ENCODE measurements at regions not wholly inside any gene's neighbourhood (a gene's known extent, or its start where the extent isn't known, plus 50 kb on each side); places are given as distances from the start of the nearest gene placed in this dataset.

DNA sequence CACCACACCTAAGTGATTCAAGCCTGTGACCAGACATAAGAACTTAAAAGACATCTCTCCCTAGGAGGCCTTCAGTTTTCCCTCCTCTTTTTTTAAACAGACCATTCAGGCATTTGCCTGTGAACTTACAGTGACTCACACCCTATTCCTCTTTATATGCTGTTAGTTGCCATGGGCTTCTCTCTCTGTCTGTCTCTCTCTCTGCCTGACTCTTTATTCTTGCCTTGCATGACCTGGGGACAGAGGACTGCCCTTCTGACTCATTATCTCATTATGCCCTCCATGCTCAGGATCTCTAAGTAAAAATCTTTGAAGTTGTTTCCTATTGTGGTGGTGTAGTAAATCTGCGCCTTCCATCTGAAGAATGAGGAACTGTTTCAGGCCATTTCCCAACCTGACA is 442.2 kb upstream of the MAN1A1 start:
- H3K36me3 Mint-ChIP-seq (ENCODE audit: insufficient read depth in 1 of 3, low read depth in 3 of 3): peaks cover 0 to 3% (median 0%) of the 10 kb centered on the region in 3 experiments; a peak in 1 of 7 replicates
- TF ChIP-seq, protein P1, sequence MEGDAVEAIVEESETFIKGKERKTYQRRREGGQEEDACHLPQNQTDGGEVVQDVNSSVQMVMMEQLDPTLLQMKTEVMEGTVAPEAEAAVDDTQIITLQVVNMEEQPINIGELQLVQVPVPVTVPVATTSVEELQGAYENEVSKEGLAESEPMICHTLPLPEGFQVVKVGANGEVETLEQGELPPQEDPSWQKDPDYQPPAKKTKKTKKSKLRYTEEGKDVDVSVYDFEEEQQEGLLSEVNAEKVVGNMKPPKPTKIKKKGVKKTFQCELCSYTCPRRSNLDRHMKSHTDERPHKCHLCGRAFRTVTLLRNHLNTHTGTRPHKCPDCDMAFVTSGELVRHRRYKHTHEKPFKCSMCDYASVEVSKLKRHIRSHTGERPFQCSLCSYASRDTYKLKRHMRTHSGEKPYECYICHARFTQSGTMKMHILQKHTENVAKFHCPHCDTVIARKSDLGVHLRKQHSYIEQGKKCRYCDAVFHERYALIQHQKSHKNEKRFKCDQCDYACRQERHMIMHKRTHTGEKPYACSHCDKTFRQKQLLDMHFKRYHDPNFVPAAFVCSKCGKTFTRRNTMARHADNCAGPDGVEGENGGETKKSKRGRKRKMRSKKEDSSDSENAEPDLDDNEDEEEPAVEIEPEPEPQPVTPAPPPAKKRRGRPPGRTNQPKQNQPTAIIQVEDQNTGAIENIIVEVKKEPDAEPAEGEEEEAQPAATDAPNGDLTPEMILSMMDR (conservative IDR thresholded peaks at IDR 0.05): no peak
- Histone ChIP-seq H3K23me2 (ENCODE audit: insufficient read length, low read depth, low read length, poor library complexity, severe bottlenecking) (no peaks in the 10 kb centered on the region), H2AFZ (ENCODE audit: low read length) (no peak overlapping the region), H4K91ac (ENCODE audit: insufficient read length, low read depth, low read length) (no peak overlapping the region), H3K9me3 (ENCODE audit: control insufficient read depth, low read depth, low read length) (no peaks in the 10 kb centered on the region), H3K18ac (ENCODE audit: insufficient read length, low read depth, low read length) (no peak overlapping the region), H3K23ac (ENCODE audit: insufficient read length, low read depth, low read length) (no peak overlapping the region), H3K79me1 (ENCODE audit: insufficient read depth, low read depth, low read length, poor library complexity, severe bottlenecking) (no peaks in the 10 kb centered on the region), H3K79me2 (ENCODE audit: insufficient read depth, low read length) (no peaks in the 10 kb centered on the region), H3K27ac (ENCODE audit: insufficient read length, low read depth, low read length) (no peak overlapping the region), H2BK120ac (ENCODE audit: low read depth, low read length, poor library complexity, severe bottlenecking) (no peak overlapping the region), H2BK5ac (ENCODE audit: insufficient read length, low read length) (no peak overlapping the region), H2BK20ac (ENCODE audit: low read depth, low read length, poor library complexity, severe bottlenecking) (no peak overlapping the region), H2AK5ac (ENCODE audit: insufficient read length, low read length) (no peak overlapping the region), H4K20me1 (ENCODE audit: control insufficient read depth, insufficient read depth, insufficient read length) (no peaks in the 10 kb centered on the region), H3T11ph (ENCODE audit: low read length) (no peak overlapping the region), H2BK12ac (ENCODE audit: insufficient read length, low read depth, low read length) (no peak overlapping the region), H3K9ac (ENCODE audit: extremely low read depth, insufficient read length, low read length) (no peak overlapping the region), H3K56ac (ENCODE audit: insufficient read length, low read depth, low read length) (no peak overlapping the region), H3K14ac (ENCODE audit: insufficient read depth, low read length) (no peak overlapping the region), H3K27me3 (ENCODE audit: insufficient read depth, low read length) (no peaks in the 10 kb centered on the region), H3K4me1 (ENCODE audit: insufficient read depth, low read length) (no peaks in the 10 kb centered on the region), H2BK15ac (ENCODE audit: low read depth, low read length) (no peak overlapping the region), H4K8ac (replicated peaks; ENCODE audit: insufficient read length, low read depth, low read length) (no peak overlapping the region), H4K5ac (ENCODE audit: insufficient read length, low read depth, low read length) (no peak overlapping the region), H3K4ac (ENCODE audit: low read depth, low read length) (no peak overlapping the region), H3K4me2 (ENCODE audit: insufficient read depth, insufficient read length, low read length) (no peak overlapping the region)
- peaks cover 0 to 8% of the 10 kb centered on the region in 2 experiments; a peak in 3 of 5 replicates for H3K9me3 Mint-ChIP-seq
- H3K27me3 Mint-ChIP-seq (ENCODE audit: low read depth): no peaks in the 10 kb centered on the region; the same call in 1 of the 2 replicates
- WGBS (ENCODE audit: extremely low coverage, insufficient read length, low lambda C conversion rate): no CpG with 5 or more reads among the region's 1 CpG
- no peak overlapping the region for H3K27ac Mint-ChIP-seq
- DNase-seq: no peak
- H3K4me3 Mint-ChIP-seq: no peak overlapping the region
- no peaks in the 10 kb centered on the region for H3K4me1 Mint-ChIP-seq

All from H9 (cell line).